Esophagus squamous epithelium (tissue), 5 donors: ENCODE measurements at regions not wholly inside any gene's neighbourhood (a gene's known extent, or its start where the extent isn't known, plus 50 kb on each side); places are given as distances from the start of the nearest gene placed in this dataset.

Experiments
- DNase-seq: peaks from one replicate; lab custom pipeline; 2025; lab: John Stamatoyannopoulos, UW
- H3K27ac ChIP-seq, 4 donors: fragments of 200-600 bp; sonication (generic); one replicate each; pipeline ENCODE4 v1.5.1; 2016 to 2019; ENCODE audit warnings: mild to moderate bottlenecking in 1 of 4
- H3K27me3 ChIP-seq, 4 donors: fragments of 200-600 bp; sonication (generic); 1 replicate in 3 of 4; 2 replicates in 1 of 4; pipeline versions ENCODE4 v1.5.1 to v1.6.0; 2017 to 2021; ENCODE audit warnings: antibody characterized with exemption in 1 of 4
- H3K36me3 ChIP-seq, 3 donors: fragments of 200-600 bp; sonication (generic); one replicate each; pipeline ENCODE4 v1.5.1; 2016 to 2019
- H3K4me1 ChIP-seq, 3 donors: fragments of 200-600 bp; sonication (generic); one replicate each; pipeline ENCODE4 v1.5.1; 2017 to 2019
- H3K4me3 ChIP-seq, 4 donors: fragments of 200-600 bp; sonication (generic); 1 replicate in 3 of 4; 2 replicates in 1 of 4; pipeline ENCODE4 v1.5.1; 2016 to 2019; ENCODE audit warnings: mild to moderate bottlenecking in 2 of 4, moderate library complexity in 1 of 4
- H3K9me3 ChIP-seq, 3 donors: fragments of 200-600 bp; sonication (generic); one replicate each; pipeline ENCODE4 v1.5.1; 2016 to 2019
- CTCF ChIP-seq, 6 experiments: fragments of 450-650 bp in 4 of 6; fragments of 200-600 bp in 2 of 6; sonication (generic) in 2 of 6; IDR thresholded peaks; one replicate each; pipeline ENCODE4 v1.5.1; 2016 to 2019; ENCODE audit warnings: antibody characterized with exemption in 6 of 6, mild to moderate bottlenecking in 4 of 6, moderate library complexity in 4 of 6
- POLR2A ChIP-seq, 4 donors: fragments of 450-650 bp; IDR thresholded peaks; one replicate each; pipeline ENCODE4 v1.6.1; 2017; ENCODE audit warnings: antibody characterized with exemption in 4 of 4, mild to moderate bottlenecking in 4 of 4, moderate library complexity in 3 of 4
- WGBS, 2 donors: methylation state at CpG; one replicate each; pipeline ENCODE4 v1.1.5; 2018; 5-methylcytosine and 5-hydroxymethylcytosine counted together
- intact Hi-C: fragments of 100-400 bp; cut with DNase I; formaldehyde crosslinking; loops from one replicate; pipeline ENCODE4 v1.15.0; 2022
- donor health status: DM: yes; HTN: yes; CAD: no.

GRCh38 chr4:137452799-137453198 lies 79.5 kb downstream of the PCDH18 start:
- TF ChIP-seq POLR2A (IDR thresholded peaks at IDR 0.05) (no peak), CTCF (IDR thresholded peaks at IDR 0.05) (no peak)
- Histone ChIP-seq H3K9me3 (no peaks in the 10 kb centered on the region), H3K27me3 (no peaks in the 10 kb centered on the region), H3K27ac (no peak overlapping the region), H3K4me3 (no peak overlapping the region), H3K4me1 (no peaks in the 10 kb centered on the region), H3K36me3 (no peaks in the 10 kb centered on the region)
- WGBS, 2 donors, result 80 to 86% methylated on average over 1 of the region's 1 CpG
- intact Hi-C loops, result no loop called here
- DNase-seq, result no peak

- Histone ChIP-seq H3K27ac (no peak overlapping the region), H3K4me1 (no peaks in the 10 kb centered on the region), H3K4me3 (no peak overlapping the region), H3K36me3 (no peaks in the 10 kb centered on the region), H3K9me3 (no peaks in the 10 kb centered on the region), H3K27me3 (no peaks in the 10 kb centered on the region)
- no peak for DNase-seq
- intact Hi-C loops, result no loop called here
- TF ChIP-seq POLR2A (IDR thresholded peaks at IDR 0.05) (no peak), CTCF (IDR thresholded peaks at IDR 0.05) (no peak)
- WGBS, 2 donors, result 49 to 53% methylated on average over 3 of the region's 3 CpGs
Observed at GRCh38 chr4:137451172-137451825, 81.0 kb downstream of the PCDH18 start.

GRCh38 chr4:137448402-137448801 lies 83.9 kb downstream of the PCDH18 start:
- Histone ChIP-seq H3K27me3 (no peaks in the 10 kb centered on the region), H3K36me3 (no peaks in the 10 kb centered on the region), H3K9me3 (no peaks in the 10 kb centered on the region), H3K27ac (no peak overlapping the region), H3K4me1 (no peaks in the 10 kb centered on the region), H3K4me3 (no peak overlapping the region)
- DNase-seq, result no peak
- intact Hi-C loops, result no loop called here
- WGBS, 2 donors, result 75 to 83% methylated on average over 1 of the region's 1 CpG
- TF ChIP-seq CTCF (IDR thresholded peaks at IDR 0.05) (no peak), POLR2A (IDR thresholded peaks at IDR 0.05) (no peak)

GRCh38 chr4:137446071-137446470 lies 86.2 kb downstream of the PCDH18 start:
- intact Hi-C loops, result no loop called here
- WGBS, 2 donors, result 29 to 32% methylated on average over 2 of the region's 2 CpGs
- DNase-seq, result no peak

More at GRCh38 chr4:137446071-137446470, 86.2 kb downstream of the PCDH18 start:
- Histone ChIP-seq H3K9me3 (no peaks in the 10 kb centered on the region), H3K4me1 (no peaks in the 10 kb centered on the region), H3K27ac (no peak overlapping the region), H3K27me3 (no peaks in the 10 kb centered on the region), H3K4me3 (no peak overlapping the region), H3K36me3 (no peaks in the 10 kb centered on the region)
- TF ChIP-seq CTCF (IDR thresholded peaks at IDR 0.05) (no peak), POLR2A (IDR thresholded peaks at IDR 0.05) (no peak)
